HepG2 (cell line): ENCODE measurements at regions not wholly inside any gene's neighbourhood (a gene's known extent, or its start where the extent isn't known, plus 50 kb on each side); places are given as distances from the start of the nearest gene placed in this dataset.
A peak's percentile ranks its signal among the peaks of the same experiment; 100 is the strongest.

Experiments
- ATAC-seq: fragments of 200-7000 bp; cut with Tn5 transposase; 3 replicates; pipeline ENCODE4 v1.9.1; 2020; ENCODE audit warnings: mild to moderate bottlenecking, moderate library complexity
- BruUV-seq: library from RNA; stranded (reverse); fragments of 400-500 nt; replicated peaks from 2 replicates; lab custom pipeline; 2021; lab: Mats Ljungman, UMichigan
- CTCF ChIA-PET: fragments of 300-600 bp; formaldehyde crosslinking; extraction: SDS; loops from one replicate; lab custom pipeline; 2021; ENCODE audit warnings: low total read pairs, inconsistent platforms, low intra/inter-chr PET ratio; lab: Yijun Ruan, JAX
- POLR2A ChIA-PET: fragments of 350-600 bp; sonication (Branson Sonifier 250); formaldehyde crosslinking; loops from one replicate; lab custom pipeline; 2020; ENCODE audit warnings: antibody characterized with exemption, inconsistent platforms; lab: Yijun Ruan, JAX
- DNase-seq: peaks from one replicate; pipeline ENCODE4 v3.0.0-alpha.2; 2015; ENCODE audit warnings: low spot score
- FAIRE-seq: peaks from 3 replicates; lab custom pipeline; 2011; peaks lifted over from hg19 to GRCh38; lab: Jason Lieb, UNC
- H2AFZ ChIP-seq: one replicate; pipeline ENCODE4 v1.6.1; 2011; ENCODE audit warnings: low read length, inconsistent platforms
- H3K27ac ChIP-seq: fragments of 300-600 bp; 3 replicates; pipeline ENCODE4 v1.8.0; 2011; ENCODE audit warnings: mixed run types, mild to moderate bottlenecking, mixed read lengths, low read length, inconsistent platforms; ENCODE audit not compliant: insufficient read depth; ENCODE audit errors: extremely low read length
- H3K27me3 ChIP-seq, 2 experiments: fragments of 200-600 bp in 1 of 2; 2 replicates in 1 of 2; 3 replicates in 1 of 2; pipeline versions ENCODE4 v1.6.0 to v1.8.0; 2011; ENCODE audit warnings: low read length in 2 of 2, mild to moderate bottlenecking in 2 of 2, moderate library complexity in 2 of 2, inconsistent platforms in 1 of 2; ENCODE audit not compliant: insufficient read depth in 2 of 2, control insufficient read depth in 1 of 2
- H3K36me3 ChIP-seq, 2 experiments: fragments of 200-600 bp in 1 of 2; replicated peaks in 1 of 2; 2 replicates in 1 of 2; 3 replicates in 1 of 2; pipeline versions ENCODE4 v1.5.1 to v1.8.0; 2011; ENCODE audit warnings: low read length in 2 of 2, inconsistent platforms in 1 of 2; ENCODE audit not compliant: insufficient read depth in 2 of 2, control insufficient read depth in 1 of 2
- H3K4me1 ChIP-seq: 2 replicates; pipeline ENCODE4 v1.5.1; 2012; ENCODE audit warnings: low read length, inconsistent platforms; ENCODE audit not compliant: insufficient read depth
- H3K4me2 ChIP-seq: 2 replicates; pipeline ENCODE4 v1.6.0; 2011; ENCODE audit warnings: low read depth, low read length, inconsistent platforms
- H3K4me3 ChIP-seq, 3 experiments: fragments of 200-600 bp in 1 of 3; sonication (generic), shearing (Covaris generic) in 1 of 3; replicated peaks in 1 of 3; 2 replicates each; pipeline ENCODE4 v1.5.1; 2011 to 2016; ENCODE audit warnings: low read length in 3 of 3, inconsistent platforms in 2 of 3, low read depth in 2 of 3, mild to moderate bottlenecking in 2 of 3, control low read depth in 1 of 3, mixed read lengths in 1 of 3; ENCODE audit not compliant: insufficient read depth in 1 of 3
- H3K79me2 ChIP-seq: one replicate; pipeline ENCODE4 v1.6.1; 2011; ENCODE audit warnings: low read length, inconsistent platforms; ENCODE audit not compliant: insufficient read depth
- H3K9ac ChIP-seq: 2 replicates; pipeline ENCODE4 v1.6.0; 2011; ENCODE audit warnings: mild to moderate bottlenecking, low read depth, low read length, inconsistent platforms; ENCODE audit not compliant: insufficient read depth
- H3K9me3 ChIP-seq: 2 replicates; pipeline ENCODE4 v1.5.1; 2012; ENCODE audit warnings: mild to moderate bottlenecking, low read length
- H4K20me1 ChIP-seq: 2 replicates; pipeline ENCODE4 v1.6.0; 2011; ENCODE audit warnings: inconsistent platforms, mild to moderate bottlenecking, low read length, moderate library complexity; ENCODE audit not compliant: insufficient read depth
- NFE2L2 ChIP-seq: fragments of 150-350 bp; IDR thresholded peaks from 2 replicates; pipeline ENCODE4 v1.6.1; 2014; ENCODE audit warnings: low read length
- PRMT3 ChIP-seq: sonication (generic); formaldehyde crosslinking; IDR thresholded peaks from 2 replicates; pipeline ENCODE4 v1.8.1; 2022; ENCODE audit warnings: low read depth, mild to moderate bottlenecking, moderate library complexity, missing genetic modification reagents, borderline replicate concordance
- ZNF616 ChIP-seq: sonication (generic); formaldehyde crosslinking; IDR thresholded peaks from 2 replicates; pipeline ENCODE4 v1.5.0; 2020; ENCODE audit warnings: low read depth, mild to moderate bottlenecking, missing genetic modification reagents
- WGBS: methylation state at CpG from one replicate; pipeline ENCODE4 v1.1.6; 2017; ENCODE audit warnings: low lambda C conversion rate; 5-methylcytosine and 5-hydroxymethylcytosine counted together
- in situ Hi-C: cut with HindIII; loops from 2 replicates; pipeline ENCODE4 v1.10.0; 2017; ENCODE audit warnings: low pct_unique_long_range_greater_than_20kb; ENCODE audit not compliant: extremely low pct_ligation_motif_present
- intact Hi-C: fragments of 100-400 bp; cut with micrococcal nuclease; formaldehyde crosslinking; loops from one replicate; pipeline ENCODE4 v1.10.0; 2022; ENCODE audit not compliant: unreplicated experiment
- TF ChIP-seq, protein P1 (sequence below): sonication (generic); formaldehyde crosslinking; IDR thresholded peaks from 2 replicates; pipeline ENCODE4 v1.5.0; 2020; ENCODE audit warnings: mild to moderate bottlenecking, missing genetic modification reagents

DNA sequence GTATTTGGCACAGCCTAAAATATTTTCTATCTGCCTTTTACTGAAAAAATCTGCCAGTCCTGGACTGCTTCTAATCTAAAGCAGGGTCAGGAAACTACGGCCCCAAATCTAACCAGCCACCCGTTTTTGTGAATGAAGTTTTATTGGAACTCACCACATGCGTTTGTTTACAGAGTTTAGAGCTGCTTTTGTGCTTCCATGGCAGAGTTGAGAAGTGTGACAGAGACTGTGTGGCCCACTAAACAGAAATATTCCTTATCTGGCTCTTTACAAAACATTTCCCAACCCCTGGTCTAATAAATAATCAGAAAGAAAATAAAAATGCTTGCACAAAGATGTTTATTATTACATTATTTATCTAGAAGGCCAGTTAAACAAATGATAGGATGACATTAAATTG is 110.2 kb downstream of the COPRS start:
- Histone ChIP-seq H3K27ac (no peak overlapping the region), H3K4me1 (peaks cover 53% of the 10 kb centered on the region), H3K36me3 (no peaks in the 10 kb centered on the region), H3K9ac (no peak overlapping the region), H3K9me3 (no peaks in the 10 kb centered on the region), H4K20me1 (no peaks in the 10 kb centered on the region), H3K79me2 (no peaks in the 10 kb centered on the region), H3K4me3 (no peak overlapping the region), H3K27me3 (peaks cover 1 to 6% of the 10 kb centered on the region in 2 experiments; a peak in 2 of 5 replicates), H3K4me2 (no peak overlapping the region), H2AFZ (no peak overlapping the region)
- in situ Hi-C loops (no loop called here), intact Hi-C loops (no loop called here)
- BruUV-seq: no TSS peak
- no peak for ATAC-seq
- ChIA-PET CTCF (no interaction called here), POLR2A (no interaction called here)
- no peak for TF ChIP-seq PRMT3 (CRISPR knock-in tag)
- no peak for TF ChIP-seq NFE2L2
- 5% methylated on average over 3 of the region's 3 CpGs for WGBS
- no peak for FAIRE-seq
- DNase-seq: no peak

DNA sequence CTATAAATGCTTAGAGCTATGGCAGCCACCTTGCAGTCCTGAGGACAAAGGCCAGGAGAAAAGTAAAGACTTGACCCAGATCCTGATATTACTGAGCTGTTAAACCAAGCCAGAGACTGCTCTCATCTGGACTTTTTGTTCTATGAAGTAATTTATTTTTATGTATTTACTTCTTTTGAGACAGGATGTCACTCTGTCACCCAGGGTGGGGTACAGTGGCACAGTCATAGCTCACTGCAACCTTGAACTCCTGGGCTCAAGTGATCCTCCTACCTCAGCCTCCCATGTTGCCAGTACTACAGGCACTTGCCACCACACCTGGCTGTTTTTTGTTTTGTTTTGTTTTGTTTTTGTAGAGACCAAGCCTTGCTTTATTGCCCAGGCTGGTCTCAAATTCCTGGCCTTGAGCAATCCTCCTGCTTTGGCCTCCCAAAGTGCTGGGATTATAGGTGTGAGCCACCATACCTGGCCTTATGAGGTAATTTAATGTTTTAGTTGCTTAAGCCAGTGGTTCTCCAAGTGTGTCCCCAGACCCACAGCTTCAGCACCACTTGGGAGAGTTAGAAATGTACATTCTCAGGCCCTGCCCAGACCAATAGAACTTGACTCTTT is 112.1 kb downstream of the COPRS start:
- no peak for FAIRE-seq
- H3K79me2 ChIP-seq: no peaks in the 10 kb centered on the region
- H3K27ac ChIP-seq: no peak overlapping the region
- no peak overlapping the region for H3K4me2 ChIP-seq
- H3K9me3 ChIP-seq: no peaks in the 10 kb centered on the region
- CTCF ChIA-PET: no interaction called here
- no peak for DNase-seq
- intact Hi-C loops: no loop called here
- POLR2A ChIA-PET: no interaction called here
- no peak overlapping the region for H3K9ac ChIP-seq
- no peaks in the 10 kb centered on the region for H3K36me3 ChIP-seq
- no peak for TF ChIP-seq ZNF616 (CRISPR knock-in tag)
- TF ChIP-seq, protein P1, sequence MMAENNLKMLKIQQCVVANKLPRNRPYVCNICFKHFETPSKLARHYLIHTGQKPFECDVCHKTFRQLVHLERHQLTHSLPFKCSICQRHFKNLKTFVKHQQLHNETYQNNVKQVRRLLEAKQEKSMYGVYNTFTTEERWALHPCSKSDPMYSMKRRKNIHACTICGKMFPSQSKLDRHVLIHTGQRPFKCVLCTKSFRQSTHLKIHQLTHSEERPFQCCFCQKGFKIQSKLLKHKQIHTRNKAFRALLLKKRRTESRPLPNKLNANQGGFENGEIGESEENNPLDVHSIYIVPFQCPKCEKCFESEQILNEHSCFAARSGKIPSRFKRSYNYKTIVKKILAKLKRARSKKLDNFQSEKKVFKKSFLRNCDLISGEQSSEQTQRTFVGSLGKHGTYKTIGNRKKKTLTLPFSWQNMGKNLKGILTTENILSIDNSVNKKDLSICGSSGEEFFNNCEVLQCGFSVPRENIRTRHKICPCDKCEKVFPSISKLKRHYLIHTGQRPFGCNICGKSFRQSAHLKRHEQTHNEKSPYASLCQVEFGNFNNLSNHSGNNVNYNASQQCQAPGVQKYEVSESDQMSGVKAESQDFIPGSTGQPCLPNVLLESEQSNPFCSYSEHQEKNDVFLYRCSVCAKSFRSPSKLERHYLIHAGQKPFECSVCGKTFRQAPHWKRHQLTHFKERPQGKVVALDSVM (CRISPR knock-in tag): peak; percentile 66
- no TSS peak for BruUV-seq
- ATAC-seq: no peak
- no peak overlapping the region for H3K4me3 ChIP-seq
- peaks cover 3 to 6% of the 10 kb centered on the region in 2 experiments; a peak in 2 of 5 replicates for H3K27me3 ChIP-seq
- H2AFZ ChIP-seq: no peak overlapping the region
- H4K20me1 ChIP-seq: no peaks in the 10 kb centered on the region
- in situ Hi-C loops: no loop called here
- peaks cover 34% of the 10 kb centered on the region for H3K4me1 ChIP-seq
